CD4-positive, alpha-beta T cell (primary cell): ENCODE measurements at regions not wholly inside any gene's neighbourhood (a gene's known extent, or its start where the extent isn't known, plus 50 kb on each side); places are given as distances from the start of the nearest gene placed in this dataset.

ENCODE experiments used
- ATAC-seq: fragments of 200-7000 bp; cut with Tn5 transposase; one replicate; pipeline ENCODE4 v1.10.0; 2022; ENCODE audit warnings: mild to moderate bottlenecking; ENCODE audit not compliant: poor library complexity
- CTCF ChIA-PET: fragments of 350-600 bp; sonication (Branson Sonifier 250); formaldehyde crosslinking; loops from one replicate; lab custom pipeline; 2021; ENCODE audit warnings: antibody characterized with exemption, inconsistent platforms; lab: Charles Lee
- POLR2A ChIA-PET: fragments of 350-600 bp; sonication (Branson Sonifier 250); formaldehyde crosslinking; loops from one replicate; lab custom pipeline; 2021; ENCODE audit warnings: antibody characterized with exemption, inconsistent platforms; lab: Charles Lee
- DNase-seq, 14 experiments: peaks; one replicate each; pipeline ENCODE4 v3.0.0-alpha.2; 2013 to 2020; ENCODE audit warnings: mixed read lengths in 2 of 14
- H3K27ac ChIP-seq, 2 donors: one replicate each; pipeline versions ENCODE4 v1.5.1 to v1.7.0; 2013; ENCODE audit warnings: low read length in 2 of 2, low read depth in 1 of 2, mild to moderate bottlenecking in 1 of 2
- H3K27me3 ChIP-seq, 2 experiments: 1 replicate in 1 of 2; 2 replicates in 1 of 2; pipeline versions ENCODE4 v1.6.1 to v1.7.0; 2013; ENCODE audit warnings: low read length in 2 of 2, control low read depth in 1 of 2, mild to moderate bottlenecking in 1 of 2, moderate library complexity in 1 of 2; ENCODE audit not compliant: insufficient read depth in 2 of 2, control insufficient read depth in 1 of 2
- H3K36me3 ChIP-seq: one replicate; pipeline ENCODE4 v1.6.1; 2013; ENCODE audit warnings: low read length, control low read depth; ENCODE audit not compliant: insufficient read depth
- H3K4me1 ChIP-seq: one replicate; pipeline ENCODE4 v1.6.1; 2013; ENCODE audit warnings: low read length, control low read depth; ENCODE audit not compliant: insufficient read depth
- H3K4me3 ChIP-seq: one replicate; pipeline ENCODE4 v1.5.1; 2013; ENCODE audit warnings: mild to moderate bottlenecking, low read length, moderate library complexity
- H3K9me3 ChIP-seq, 2 experiments: 1 replicate in 1 of 2; 2 replicates in 1 of 2; pipeline versions ENCODE4 v1.6.1 to v1.7.0; 2013; ENCODE audit warnings: low read length in 2 of 2, mild to moderate bottlenecking in 2 of 2, control low read depth in 1 of 2, moderate library complexity in 1 of 2; ENCODE audit not compliant: control insufficient read depth in 1 of 2, insufficient read depth in 1 of 2
- H3K27ac Mint-ChIP-seq: one replicate; pipeline ENCODE4 v1.8.0; 2020; ENCODE audit warnings: mixed read lengths
- H3K27me3 Mint-ChIP-seq: one replicate; pipeline ENCODE4 v1.8.0; 2021; ENCODE audit warnings: mixed read lengths
- H3K36me3 Mint-ChIP-seq: one replicate; pipeline ENCODE4 v1.8.0; 2021; ENCODE audit warnings: low read depth, mixed read lengths
- H3K4me1 Mint-ChIP-seq: one replicate; pipeline ENCODE4 v1.8.0; 2021; ENCODE audit warnings: low read depth, mixed read lengths
- H3K4me3 Mint-ChIP-seq: one replicate; pipeline ENCODE4 v1.8.0; 2020; ENCODE audit warnings: mild to moderate bottlenecking, mixed read lengths
- H3K9me3 Mint-ChIP-seq: one replicate; pipeline ENCODE4 v1.8.0; 2020; ENCODE audit warnings: mixed read lengths
- CTCF ChIP-seq: fragments of 200-600 bp; IDR thresholded peaks from one replicate; pipeline ENCODE4 v1.8.0; 2022; ENCODE audit warnings: antibody characterized with exemption, mild to moderate bottlenecking
- intact Hi-C, 2 experiments: fragments of 100-400 bp; cut with DNase I in 1 of 2; cut with micrococcal nuclease in 1 of 2; formaldehyde crosslinking; loops; one replicate each; pipeline versions ENCODE4 v1.15.1 to v1.9.0; 2023 to 2025; cut with DNase I, micrococcal nuclease

- H3K4me1 ChIP-seq, result no peaks in the 10 kb centered on the region
- Mint-ChIP-seq H3K27me3 (peaks cover 25% of the 10 kb centered on the region), H3K36me3 (no peaks in the 10 kb centered on the region), H3K4me3 (no peak overlapping the region), H3K27ac (no peak overlapping the region), H3K9me3 (no peaks in the 10 kb centered on the region), H3K4me1 (no peaks in the 10 kb centered on the region)
- H3K27me3 ChIP-seq, result peaks cover 6 to 13% of the 10 kb centered on the region in 2 experiments
- H3K27ac ChIP-seq, result no peak overlapping the region
- TF ChIP-seq CTCF, result no peak
- intact Hi-C loops, result no loop called here
- ATAC-seq (no peak), DNase-seq (no peak)
- POLR2A ChIA-PET, result no interaction called here
- no peaks in the 10 kb centered on the region for H3K9me3 ChIP-seq
- CTCF ChIA-PET, result no interaction called here
- H3K4me3 ChIP-seq, result no peak overlapping the region
- no peaks in the 10 kb centered on the region for H3K36me3 ChIP-seq
Measured at GRCh38 chr7:26587536-26587935, 276.9 kb downstream of the SKAP2 start.

- H3K27ac Mint-ChIP-seq, result no peak overlapping the region
- Histone ChIP-seq H3K9me3 (no peaks in the 10 kb centered on the region), H3K4me1 (no peaks in the 10 kb centered on the region), H3K27ac (no peak overlapping the region), H3K36me3 (no peaks in the 10 kb centered on the region), H3K27me3 (peaks cover 6 to 13% of the 10 kb centered on the region in 2 experiments), H3K4me3 (no peak overlapping the region)
- TF ChIP-seq CTCF, result no peak
- DNase-seq (no peak), ATAC-seq (no peak)
- no peaks in the 10 kb centered on the region for H3K9me3 Mint-ChIP-seq
- H3K4me1 Mint-ChIP-seq, result no peaks in the 10 kb centered on the region
- ChIA-PET CTCF (no interaction called here), POLR2A (no interaction called here)
- H3K36me3 Mint-ChIP-seq, result no peaks in the 10 kb centered on the region
- H3K27me3 Mint-ChIP-seq, result peaks cover 19% of the 10 kb centered on the region
- no peak overlapping the region for H3K4me3 Mint-ChIP-seq
- intact Hi-C loops, result no loop called here
Measured at GRCh38 chr7:26588511-26588910, 275.9 kb downstream of the SKAP2 start.

- H3K27me3 Mint-ChIP-seq, result peaks cover 15% of the 10 kb centered on the region
- CTCF ChIA-PET, result no interaction called here
- DNase-seq (no peak), ATAC-seq (no peak)
- H3K4me3 ChIP-seq, result no peak overlapping the region
- no peak overlapping the region for H3K4me3 Mint-ChIP-seq
- no peaks in the 10 kb centered on the region for H3K9me3 ChIP-seq
- H3K4me1 Mint-ChIP-seq, result no peaks in the 10 kb centered on the region
- no peaks in the 10 kb centered on the region for H3K36me3 Mint-ChIP-seq
- no peaks in the 10 kb centered on the region for H3K4me1 ChIP-seq
- no peaks in the 10 kb centered on the region for H3K9me3 Mint-ChIP-seq
- H3K27ac ChIP-seq, result no peak overlapping the region
- intact Hi-C loops, result no loop called here
- TF ChIP-seq CTCF, result no peak
- no peaks in the 10 kb centered on the region for H3K36me3 ChIP-seq
- H3K27ac Mint-ChIP-seq, result no peak overlapping the region
- POLR2A ChIA-PET, result no interaction called here
- peaks cover 6 to 13% of the 10 kb centered on the region in 2 experiments for H3K27me3 ChIP-seq
Measured at GRCh38 chr7:26590709-26591108, 273.7 kb downstream of the SKAP2 start.
